Common myeloid progenitor, CD34-positive (primary cell): ENCODE measurements at regions not wholly inside any gene's neighbourhood (a gene's known extent, or its start where the extent isn't known, plus 50 kb on each side); places are given as distances from the start of the nearest gene placed in this dataset.

Experiments used
- CTCF ChIA-PET: fragments of 350-600 bp; sonication (Branson Sonifier 250); formaldehyde crosslinking; loops from one replicate; lab custom pipeline; 2021; ENCODE audit warnings: antibody characterized with exemption; lab: Charles Lee
- POLR2A ChIA-PET: fragments of 350-600 bp; sonication (Branson Sonifier 250); formaldehyde crosslinking; loops from one replicate; lab custom pipeline; 2021; ENCODE audit warnings: antibody characterized with exemption; lab: Charles Lee
- DNase-seq, 3 donors: peaks; one replicate each; pipeline versions ENCODE4 v3.0.0 to v3.0.0-alpha.2; 2013
- H3K27ac ChIP-seq, 2 experiments: 1 replicate in 1 of 2; 2 replicates in 1 of 2; pipeline ENCODE4 v1.7.0; 2013; ENCODE audit warnings: inconsistent platforms in 2 of 2, low read length in 2 of 2, mild to moderate bottlenecking in 2 of 2, low read depth in 1 of 2, moderate library complexity in 1 of 2; ENCODE audit not compliant: severe bottlenecking in 2 of 2, insufficient read depth in 1 of 2, poor library complexity in 1 of 2
- H3K27me3 ChIP-seq, 5 experiments: replicated peaks in 2 of 5; 1 replicate in 3 of 5; 2 replicates in 2 of 5; pipeline versions ENCODE4 v1.6.1 to v1.7.0; 2013; ENCODE audit warnings: low read length in 4 of 5, mild to moderate bottlenecking in 2 of 5, moderate library complexity in 2 of 5, inconsistent platforms in 1 of 5; ENCODE audit not compliant: insufficient read depth in 5 of 5, control insufficient read depth in 4 of 5
- H3K36me3 ChIP-seq, 4 experiments: 1 replicate in 2 of 4; 2 replicates in 2 of 4; pipeline versions ENCODE4 v1.6.1 to v1.7.0; 2013; ENCODE audit warnings: low read length in 3 of 4, control low read depth in 1 of 4, mild to moderate bottlenecking in 1 of 4; ENCODE audit not compliant: control insufficient read depth in 4 of 4, insufficient read depth in 4 of 4
- H3K4me1 ChIP-seq, 4 experiments: 1 replicate in 3 of 4; 2 replicates in 1 of 4; pipeline versions ENCODE4 v1.6.1 to v1.7.1; 2013; ENCODE audit warnings: low read length in 3 of 4, mild to moderate bottlenecking in 3 of 4, control low read depth in 1 of 4, inconsistent platforms in 1 of 4, moderate library complexity in 1 of 4; ENCODE audit not compliant: control insufficient read depth in 4 of 4, insufficient read depth in 4 of 4; ENCODE audit errors: control extremely low read depth in 1 of 4
- H3K4me3 ChIP-seq, 7 experiments: 1 replicate in 4 of 7; 2 replicates in 3 of 7; pipeline versions ENCODE4 v1.5.1 to v1.7.0; 2013; ENCODE audit warnings: mild to moderate bottlenecking in 7 of 7, low read length in 6 of 7, moderate library complexity in 6 of 7, inconsistent platforms in 2 of 7, low read depth in 2 of 7, control low read depth in 1 of 7; ENCODE audit not compliant: insufficient read depth in 4 of 7, control insufficient read depth in 1 of 7; ENCODE audit errors: extremely low read depth in 1 of 7
- H3K9me3 ChIP-seq, 5 experiments: 1 replicate in 4 of 5; 2 replicates in 1 of 5; pipeline versions ENCODE4 v1.6.1 to v1.7.1; 2013; ENCODE audit warnings: low read length in 4 of 5, mild to moderate bottlenecking in 2 of 5, inconsistent platforms in 1 of 5, low read depth in 1 of 5, moderate library complexity in 1 of 5; ENCODE audit not compliant: control insufficient read depth in 4 of 5, insufficient read depth in 2 of 5; ENCODE audit errors: control extremely low read depth in 1 of 5
- WGBS: methylation state at CpG from one replicate; pipeline ENCODE4 v1.1.5; 2013; ENCODE audit not compliant: insufficient coverage; 5-methylcytosine and 5-hydroxymethylcytosine counted together

GRCh38 chr4:36547383-36547782 is 266.0 kb downstream of the DTHD1 start:
- Histone ChIP-seq H3K4me1 (no peaks in the 10 kb centered on the region), H3K27ac (no peak overlapping the region), H3K27me3 (no peaks in the 10 kb centered on the region), H3K36me3 (no peaks in the 10 kb centered on the region), H3K4me3 (no peak overlapping the region), H3K9me3 (no peaks in the 10 kb centered on the region)
- no peak for DNase-seq
- ChIA-PET POLR2A (no interaction called here), CTCF (no interaction called here)
- WGBS = no CpG with 5 or more reads among the region's 1 CpG

GRCh38 chr4:36549252-36549651 is 267.8 kb downstream of the DTHD1 start:
- 100% methylated on average over 1 of the region's 3 CpGs for WGBS
- CTCF ChIA-PET = interaction anchor here (1.2 kb wide), 1 partner anchor 16 kb away, joined by 3 read pairs; no protein-coding TSS in a partner anchor

GRCh38 chr4:36549992-36550391 is 268.6 kb downstream of the DTHD1 start:
- no peaks in the 10 kb centered on the region for H3K36me3 ChIP-seq
- no peak for DNase-seq
- CTCF ChIA-PET = interaction anchor here (1.2 kb wide), 1 partner anchor 15 kb away, joined by 3 read pairs; no protein-coding TSS in a partner anchor
- no peak overlapping the region for H3K27ac ChIP-seq
- POLR2A ChIA-PET = no interaction called here
- H3K4me1 ChIP-seq = no peaks in the 10 kb centered on the region
- no peaks in the 10 kb centered on the region for H3K27me3 ChIP-seq
- WGBS = no CpG with 5 or more reads among the region's 3 CpGs
- no peak overlapping the region for H3K4me3 ChIP-seq
- H3K9me3 ChIP-seq = no peaks in the 10 kb centered on the region

More at GRCh38 chr4:36549252-36549651, 267.8 kb downstream of the DTHD1 start:
- no peaks in the 10 kb centered on the region for H3K9me3 ChIP-seq
- no peak overlapping the region for H3K27ac ChIP-seq
- H3K36me3 ChIP-seq = no peaks in the 10 kb centered on the region
- H3K4me1 ChIP-seq = no peaks in the 10 kb centered on the region
- H3K27me3 ChIP-seq = no peaks in the 10 kb centered on the region
- no peak for DNase-seq
- no peak overlapping the region for H3K4me3 ChIP-seq
- POLR2A ChIA-PET = no interaction called here

GRCh38 chr4:36551697-36552214 is 270.3 kb downstream of the DTHD1 start:
- 90% methylated on average over 2 of the region's 4 CpGs for WGBS
- no peak overlapping the region for H3K4me3 ChIP-seq
- CTCF ChIA-PET = no interaction called here
- POLR2A ChIA-PET = no interaction called here
- no peak overlapping the region for H3K27ac ChIP-seq
- no peaks in the 10 kb centered on the region for H3K4me1 ChIP-seq
- H3K9me3 ChIP-seq = no peaks in the 10 kb centered on the region
- H3K27me3 ChIP-seq = no peaks in the 10 kb centered on the region
- no peak for DNase-seq
- no peaks in the 10 kb centered on the region for H3K36me3 ChIP-seq

- no peaks in the 10 kb centered on the region for H3K4me1 ChIP-seq
- no peaks in the 10 kb centered on the region for H3K9me3 ChIP-seq
- POLR2A ChIA-PET = no interaction called here
- H3K4me3 ChIP-seq = no peak overlapping the region
- H3K27me3 ChIP-seq = no peaks in the 10 kb centered on the region
- H3K36me3 ChIP-seq = no peaks in the 10 kb centered on the region
- WGBS = no CpG with 5 or more reads among the region's 1 CpG
- CTCF ChIA-PET = no interaction called here
- no peak overlapping the region for H3K27ac ChIP-seq
- no peak for DNase-seq
These were observed 271.6 kb downstream of the DTHD1 start for GRCh38 chr4:36553029-36553428.

DNA sequence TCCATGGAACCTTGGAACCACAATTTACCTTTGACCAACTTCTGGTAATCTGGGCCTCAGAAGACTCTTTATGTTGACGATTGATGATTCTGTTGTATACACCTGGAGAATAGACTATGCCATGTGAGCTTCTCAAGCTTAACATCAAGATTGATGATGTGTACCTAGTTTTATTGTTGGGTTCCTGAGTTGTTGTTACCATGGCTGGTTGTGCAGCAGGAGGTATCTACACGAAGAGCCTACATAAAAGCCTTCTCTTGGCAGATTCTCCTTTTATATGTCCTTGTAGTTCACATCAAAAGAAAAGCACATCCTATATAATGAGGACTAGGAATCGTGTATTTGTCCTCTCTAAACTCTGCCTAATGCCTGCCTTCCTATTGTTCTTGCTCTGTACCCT is 272.0 kb downstream of the DTHD1 start:
- no peak for DNase-seq
- H3K27ac ChIP-seq = no peak overlapping the region
- WGBS = 92% methylated on average over 2 of the region's 3 CpGs

DNA sequence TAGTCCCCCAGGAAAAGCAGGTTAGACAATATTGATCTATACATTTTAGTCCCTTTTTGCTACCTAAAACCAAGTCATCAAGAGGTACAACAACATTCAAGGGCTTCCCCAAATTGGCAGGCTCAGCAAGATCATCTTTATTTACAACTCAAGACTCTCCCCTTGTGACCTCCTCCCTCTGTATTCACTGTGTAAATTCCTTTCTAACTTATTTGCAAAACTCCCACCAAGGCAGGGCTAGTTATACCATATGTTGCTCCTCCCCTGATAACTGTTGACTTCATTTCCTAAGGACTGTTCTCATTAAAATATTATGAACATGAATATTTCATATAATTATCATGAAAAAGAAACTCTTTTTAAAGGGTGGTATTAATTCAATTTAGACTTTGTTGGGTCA is 275.6 kb downstream of the DTHD1 start:
- POLR2A ChIA-PET = no interaction called here

More for the DNA sequence above, 272.0 kb downstream of the DTHD1 start:
- Histone ChIP-seq H3K9me3 (no peaks in the 10 kb centered on the region), H3K4me1 (no peaks in the 10 kb centered on the region), H3K36me3 (no peaks in the 10 kb centered on the region), H3K4me3 (no peak overlapping the region), H3K27me3 (no peaks in the 10 kb centered on the region)
- CTCF ChIA-PET = no interaction called here
- POLR2A ChIA-PET = no interaction called here

More for the DNA sequence above, 275.6 kb downstream of the DTHD1 start:
- no peak overlapping the region for H3K4me3 ChIP-seq
- DNase-seq = no peak
- no peaks in the 10 kb centered on the region for H3K9me3 ChIP-seq
- H3K36me3 ChIP-seq = no peaks in the 10 kb centered on the region
- CTCF ChIA-PET = no interaction called here
- no peaks in the 10 kb centered on the region for H3K4me1 ChIP-seq
- no peak overlapping the region for H3K27ac ChIP-seq
- no peaks in the 10 kb centered on the region for H3K27me3 ChIP-seq
